Keratinocyte (primary cell): ENCODE measurements at regions not wholly inside any gene's neighbourhood (a gene's known extent, or its start where the extent isn't known, plus 50 kb on each side); places are given as distances from the start of the nearest gene placed in this dataset.
"Not testable (repeated sequence)": the region's sequence is repeated elsewhere in the genome, so short reads cannot be mapped to it uniquely, and the experiment has no call there.

Experiments used
- DNase-seq: peaks from one replicate; pipeline ENCODE4 v3.0.0-alpha.2; 2011; ENCODE audit warnings: low read depth, missing footprints, low spot score
- FAIRE-seq: peaks from 2 replicates; lab custom pipeline; 2011; peaks lifted over from hg19 to GRCh38; lab: Jason Lieb, UNC
- H2AFZ ChIP-seq: 2 replicates; pipeline ENCODE4 v1.6.0; 2012; ENCODE audit warnings: low read length, control low read depth, inconsistent platforms; ENCODE audit not compliant: control insufficient read depth
- H3K27ac ChIP-seq: 2 replicates; pipeline ENCODE4 v1.5.1; 2011; ENCODE audit warnings: low read length; ENCODE audit not compliant: control insufficient read depth, insufficient read depth
- H3K27me3 ChIP-seq: 3 replicates; pipeline ENCODE4 v1.6.0; 2011; ENCODE audit warnings: low read length; ENCODE audit not compliant: control insufficient read depth, insufficient read depth; ENCODE audit errors: extremely low read depth
- H3K36me3 ChIP-seq, 2 experiments: 2 replicates in 1 of 2; 3 replicates in 1 of 2; pipeline ENCODE4 v1.5.1; 2011; ENCODE audit warnings: low read length in 2 of 2, mild to moderate bottlenecking in 1 of 2; ENCODE audit not compliant: control insufficient read depth in 2 of 2, insufficient read depth in 2 of 2; ENCODE audit errors: extremely low read depth in 1 of 2
- H3K4me1 ChIP-seq: 3 replicates; pipeline ENCODE4 v1.5.1; 2011; ENCODE audit warnings: low read length; ENCODE audit not compliant: control insufficient read depth, insufficient read depth; ENCODE audit errors: extremely low read depth
- H3K4me2 ChIP-seq: 3 replicates; pipeline ENCODE4 v1.6.0; 2011; ENCODE audit warnings: low read depth, low read length; ENCODE audit not compliant: control insufficient read depth, insufficient read depth; ENCODE audit errors: extremely low read depth
- H3K4me3 ChIP-seq, 3 experiments: fragments of 200-600 bp in 1 of 3; sonication (generic) in 1 of 3; 2 replicates in 2 of 3; 3 replicates in 1 of 3; pipeline ENCODE4 v1.5.1; 2011 to 2016; ENCODE audit warnings: low read length in 3 of 3, mild to moderate bottlenecking in 3 of 3, control low read depth in 2 of 3, inconsistent platforms in 1 of 3, low read depth in 1 of 3, mixed read lengths in 1 of 3, mixed run types in 1 of 3, moderate library complexity in 1 of 3; ENCODE audit not compliant: control insufficient read depth in 2 of 3, insufficient read depth in 2 of 3; ENCODE audit errors: extremely low read depth in 1 of 3
- H3K79me2 ChIP-seq: 2 replicates; pipeline ENCODE4 v1.6.0; 2012; ENCODE audit warnings: low read length; ENCODE audit not compliant: control insufficient read depth, insufficient read depth
- H3K9ac ChIP-seq: 3 replicates; pipeline ENCODE4 v1.6.0; 2011; ENCODE audit warnings: low read length; ENCODE audit not compliant: control insufficient read depth, insufficient read depth; ENCODE audit errors: extremely low read depth
- H3K9me1 ChIP-seq: 3 replicates; pipeline ENCODE4 v1.6.0; 2011; ENCODE audit warnings: low read length; ENCODE audit not compliant: control insufficient read depth, insufficient read depth; ENCODE audit errors: extremely low read depth
- H3K9me3 ChIP-seq: 2 replicates; pipeline ENCODE4 v1.5.1; 2012; ENCODE audit warnings: low read depth, low read length; ENCODE audit not compliant: control insufficient read depth
- H4K20me1 ChIP-seq: 3 replicates; pipeline ENCODE4 v1.6.0; 2011; ENCODE audit warnings: low read length; ENCODE audit not compliant: control insufficient read depth, insufficient read depth; ENCODE audit errors: extremely low read depth
- CTCF ChIP-seq, 3 experiments: IDR thresholded peaks in 1 of 3; conservative IDR thresholded peaks in 1 of 3; optimal IDR thresholded peaks in 1 of 3; 2 replicates in 2 of 3; 3 replicates in 1 of 3; pipeline versions ENCODE3 to v1.5.1; 2011; ENCODE audit warnings: low read length in 3 of 3, mild to moderate bottlenecking in 3 of 3, moderate library complexity in 2 of 3, control low read depth in 1 of 3, inconsistent platforms in 1 of 3; ENCODE audit not compliant: insufficient read depth in 2 of 3; ENCODE audit errors: extremely low read depth in 1 of 3
- EZH2 ChIP-seq: IDR thresholded peaks from one replicate; pipeline ENCODE4 v1.6.1; 2012; ENCODE audit warnings: inconsistent platforms, mild to moderate bottlenecking, low read length, moderate library complexity
- dilution Hi-C: fragments of 300-500 bp; cut with MboI; formaldehyde crosslinking; loops from one replicate; pipeline ENCODE4 v1.7.0; 2020; ENCODE audit warnings: low sequenced_read_pairs; ENCODE audit not compliant: extremely low pct_ligation_motif_present

- Histone ChIP-seq H3K4me1 (peaks cover 5% of the 10 kb centered on the region), H3K9ac (no peak overlapping the region), H3K4me3 (no peak overlapping the region), H3K4me2 (no peak overlapping the region), H4K20me1 (no peaks in the 10 kb centered on the region), H3K9me1 (no peaks in the 10 kb centered on the region), H3K36me3 (no peaks in the 10 kb centered on the region), H3K27me3 (no peaks in the 10 kb centered on the region), H3K9me3 (no peaks in the 10 kb centered on the region), H3K79me2 (no peaks in the 10 kb centered on the region), H2AFZ (no peak overlapping the region), H3K27ac (no peak overlapping the region)
- dilution Hi-C loops = no loop called here
- FAIRE-seq = no peak
- TF ChIP-seq CTCF (optimal IDR thresholded peaks at IDR 0.05 in 1 of 3, IDR thresholded peaks at IDR 0.05 in 1 of 3, conservative IDR thresholded peaks at IDR 0.05 in 1 of 3; ENCODE audit: extremely low read depth in 1 of 3, insufficient read depth in 2 of 3, low read length in 3 of 3) (no peak), EZH2 (no peak)
- no peak for DNase-seq
Observed at GRCh38 chr2:2773692-2774091, 442.6 kb upstream of the MYT1L start.

- H3K9me1 ChIP-seq, H3K4me2 ChIP-seq, H2AFZ ChIP-seq, dilution Hi-C loops, DNase-seq, H3K9ac ChIP-seq, FAIRE-seq, H3K27me3 ChIP-seq, H3K27ac ChIP-seq, H3K4me3 ChIP-seq, H3K36me3 ChIP-seq, H4K20me1 ChIP-seq, H3K9me3 ChIP-seq, H3K79me2 ChIP-seq, H3K4me1 ChIP-seq: not testable (repeated sequence)
Observed at GRCh38 chr2:2773080-2773479, 442.0 kb upstream of the MYT1L start.

- dilution Hi-C loops = no loop called here
- no peak overlapping the region for H2AFZ ChIP-seq
Observed at GRCh38 chr2:2771721-2772411, 440.8 kb upstream of the MYT1L start.

More at GRCh38 chr2:2771721-2772411, 440.8 kb upstream of the MYT1L start:
- no peak for TF ChIP-seq EZH2
- no peak for TF ChIP-seq CTCF (optimal IDR thresholded peaks at IDR 0.05 in 1 of 3, IDR thresholded peaks at IDR 0.05 in 1 of 3, conservative IDR thresholded peaks at IDR 0.05 in 1 of 3; ENCODE audit: extremely low read depth in 1 of 3, insufficient read depth in 2 of 3, low read length in 3 of 3)
- Histone ChIP-seq H3K4me3 (no peak overlapping the region), H3K79me2 (no peaks in the 10 kb centered on the region), H3K9me3 (no peaks in the 10 kb centered on the region), H3K4me2 (no peak overlapping the region), H3K36me3 (no peaks in the 10 kb centered on the region), H3K9ac (no peak overlapping the region), H3K27me3 (no peaks in the 10 kb centered on the region), H4K20me1 (no peaks in the 10 kb centered on the region), H3K4me1 (peaks cover 5% of the 10 kb centered on the region), H3K9me1 (no peaks in the 10 kb centered on the region), H3K27ac (no peak overlapping the region)
- FAIRE-seq = no peak
- no peak for DNase-seq
